ENCODE measurements at regions not wholly inside any gene's neighbourhood (a gene's known extent, or its start where the extent isn't known, plus 50 kb on each side); places are given as distances from the start of the nearest gene placed in this dataset.

GRCh38 chr4:186392017-186392416, 126.0 kb downstream of the F11 start:
- TF ChIP-seq, protein P1, sequence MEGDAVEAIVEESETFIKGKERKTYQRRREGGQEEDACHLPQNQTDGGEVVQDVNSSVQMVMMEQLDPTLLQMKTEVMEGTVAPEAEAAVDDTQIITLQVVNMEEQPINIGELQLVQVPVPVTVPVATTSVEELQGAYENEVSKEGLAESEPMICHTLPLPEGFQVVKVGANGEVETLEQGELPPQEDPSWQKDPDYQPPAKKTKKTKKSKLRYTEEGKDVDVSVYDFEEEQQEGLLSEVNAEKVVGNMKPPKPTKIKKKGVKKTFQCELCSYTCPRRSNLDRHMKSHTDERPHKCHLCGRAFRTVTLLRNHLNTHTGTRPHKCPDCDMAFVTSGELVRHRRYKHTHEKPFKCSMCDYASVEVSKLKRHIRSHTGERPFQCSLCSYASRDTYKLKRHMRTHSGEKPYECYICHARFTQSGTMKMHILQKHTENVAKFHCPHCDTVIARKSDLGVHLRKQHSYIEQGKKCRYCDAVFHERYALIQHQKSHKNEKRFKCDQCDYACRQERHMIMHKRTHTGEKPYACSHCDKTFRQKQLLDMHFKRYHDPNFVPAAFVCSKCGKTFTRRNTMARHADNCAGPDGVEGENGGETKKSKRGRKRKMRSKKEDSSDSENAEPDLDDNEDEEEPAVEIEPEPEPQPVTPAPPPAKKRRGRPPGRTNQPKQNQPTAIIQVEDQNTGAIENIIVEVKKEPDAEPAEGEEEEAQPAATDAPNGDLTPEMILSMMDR (optimal IDR thresholded peaks at IDR 0.05 in 1 of 3, IDR thresholded peaks at IDR 0.05 in 1 of 3, conservative IDR thresholded peaks at IDR 0.05 in 1 of 3; ENCODE audit: extremely low read depth in 1 of 3, insufficient read depth in 2 of 3, low read length in 3 of 3) = no peak
- TF ChIP-seq EZH2 (IDR thresholded peaks at IDR 0.05; ENCODE audit: low read length) = no peak
